ENCODE measurements at regions not wholly inside any gene's neighbourhood (a gene's known extent, or its start where the extent isn't known, plus 50 kb on each side); places are given as distances from the start of the nearest gene placed in this dataset.

- Histone ChIP-seq H3K4me1 (ENCODE audit: insufficient read depth, low read length, poor library complexity, severe bottlenecking) (no peaks in the 10 kb centered on the region), H3K36me3 (ENCODE audit: insufficient read depth, low read length, poor library complexity, severe bottlenecking) (no peaks in the 10 kb centered on the region), H3K27ac (ENCODE audit: low read depth, low read length, poor library complexity, severe bottlenecking) (no peak overlapping the region), H3K4me3 (ENCODE audit: low read depth, low read length, poor library complexity, severe bottlenecking) (no peak overlapping the region), H3K9me3 (ENCODE audit: low read depth, low read length, poor library complexity, severe bottlenecking) (no peaks in the 10 kb centered on the region), H3K27me3 (replicated peaks; ENCODE audit: insufficient read depth, low read depth, low read length, poor library complexity) (no peaks in the 10 kb centered on the region)
- DNase-seq (ENCODE audit: low spot score) = no peak
- TF ChIP-seq, protein P1, sequence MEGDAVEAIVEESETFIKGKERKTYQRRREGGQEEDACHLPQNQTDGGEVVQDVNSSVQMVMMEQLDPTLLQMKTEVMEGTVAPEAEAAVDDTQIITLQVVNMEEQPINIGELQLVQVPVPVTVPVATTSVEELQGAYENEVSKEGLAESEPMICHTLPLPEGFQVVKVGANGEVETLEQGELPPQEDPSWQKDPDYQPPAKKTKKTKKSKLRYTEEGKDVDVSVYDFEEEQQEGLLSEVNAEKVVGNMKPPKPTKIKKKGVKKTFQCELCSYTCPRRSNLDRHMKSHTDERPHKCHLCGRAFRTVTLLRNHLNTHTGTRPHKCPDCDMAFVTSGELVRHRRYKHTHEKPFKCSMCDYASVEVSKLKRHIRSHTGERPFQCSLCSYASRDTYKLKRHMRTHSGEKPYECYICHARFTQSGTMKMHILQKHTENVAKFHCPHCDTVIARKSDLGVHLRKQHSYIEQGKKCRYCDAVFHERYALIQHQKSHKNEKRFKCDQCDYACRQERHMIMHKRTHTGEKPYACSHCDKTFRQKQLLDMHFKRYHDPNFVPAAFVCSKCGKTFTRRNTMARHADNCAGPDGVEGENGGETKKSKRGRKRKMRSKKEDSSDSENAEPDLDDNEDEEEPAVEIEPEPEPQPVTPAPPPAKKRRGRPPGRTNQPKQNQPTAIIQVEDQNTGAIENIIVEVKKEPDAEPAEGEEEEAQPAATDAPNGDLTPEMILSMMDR (conservative IDR thresholded peaks at IDR 0.05; ENCODE audit: low read depth, low read length) = no peak
- TF ChIP-seq EZH2 (IDR thresholded peaks at IDR 0.05; ENCODE audit: borderline replicate concordance, low read depth, low read length, poor library complexity, severe bottlenecking) = no peak
- ChIA-PET POLR2A (ENCODE audit: low non-redundant PET) (no interaction called here), CTCF (no interaction called here)
- intact Hi-C loops (cut with micrococcal nuclease; ENCODE audit: unreplicated experiment) = loop anchor here (10.0 kb wide), 1 partner anchor 585 kb away; no protein-coding TSS in a partner anchor
- BruUV-seq (replicated peaks) = no TSS peak
Observed at GRCh38 chr17:68169840-68170239, 78.0 kb upstream of the AMZ2 start.

DNA sequence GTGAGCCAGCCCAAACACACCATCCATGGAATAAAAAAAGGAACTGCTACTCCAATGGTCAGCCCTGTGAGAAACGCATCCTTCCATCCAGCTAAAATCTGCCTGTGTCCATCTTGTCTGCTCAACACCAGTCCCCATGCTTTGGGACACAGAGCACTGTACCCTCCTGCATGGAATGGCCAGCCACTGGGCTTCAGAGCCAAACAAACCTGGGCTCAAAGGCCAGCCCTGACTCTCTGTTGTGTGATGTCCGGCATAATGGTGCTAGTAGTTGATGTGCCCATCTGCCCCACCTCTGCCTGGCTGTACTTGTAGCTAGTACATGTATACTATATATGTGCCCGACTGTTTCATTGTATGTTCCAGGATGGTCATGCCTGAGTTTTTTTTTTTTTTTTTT, 77.6 kb upstream of the AMZ2 start:
- ChIA-PET POLR2A (ENCODE audit: low non-redundant PET) (no interaction called here), CTCF (no interaction called here)
- Histone ChIP-seq H3K36me3 (ENCODE audit: insufficient read depth, low read length, poor library complexity, severe bottlenecking) (no peaks in the 10 kb centered on the region), H3K9me3 (ENCODE audit: low read depth, low read length, poor library complexity, severe bottlenecking) (no peaks in the 10 kb centered on the region), H3K27me3 (replicated peaks; ENCODE audit: insufficient read depth, low read depth, low read length, poor library complexity) (no peaks in the 10 kb centered on the region), H3K27ac (ENCODE audit: low read depth, low read length, poor library complexity, severe bottlenecking) (no peak overlapping the region), H3K4me1 (ENCODE audit: insufficient read depth, low read length, poor library complexity, severe bottlenecking) (no peaks in the 10 kb centered on the region), H3K4me3 (ENCODE audit: low read depth, low read length, poor library complexity, severe bottlenecking) (no peak overlapping the region)
- DNase-seq (ENCODE audit: low spot score) = no peak
- intact Hi-C loops (cut with micrococcal nuclease; ENCODE audit: unreplicated experiment) = loop anchor here (10.0 kb wide), 1 partner anchor 585 kb away; no protein-coding TSS in a partner anchor
- BruUV-seq (replicated peaks) = no TSS peak
- TF ChIP-seq, protein P1 (conservative IDR thresholded peaks at IDR 0.05; ENCODE audit: low read depth, low read length) = no peak
- no peak for TF ChIP-seq EZH2 (IDR thresholded peaks at IDR 0.05; ENCODE audit: borderline replicate concordance, low read depth, low read length, poor library complexity, severe bottlenecking)

DNA sequence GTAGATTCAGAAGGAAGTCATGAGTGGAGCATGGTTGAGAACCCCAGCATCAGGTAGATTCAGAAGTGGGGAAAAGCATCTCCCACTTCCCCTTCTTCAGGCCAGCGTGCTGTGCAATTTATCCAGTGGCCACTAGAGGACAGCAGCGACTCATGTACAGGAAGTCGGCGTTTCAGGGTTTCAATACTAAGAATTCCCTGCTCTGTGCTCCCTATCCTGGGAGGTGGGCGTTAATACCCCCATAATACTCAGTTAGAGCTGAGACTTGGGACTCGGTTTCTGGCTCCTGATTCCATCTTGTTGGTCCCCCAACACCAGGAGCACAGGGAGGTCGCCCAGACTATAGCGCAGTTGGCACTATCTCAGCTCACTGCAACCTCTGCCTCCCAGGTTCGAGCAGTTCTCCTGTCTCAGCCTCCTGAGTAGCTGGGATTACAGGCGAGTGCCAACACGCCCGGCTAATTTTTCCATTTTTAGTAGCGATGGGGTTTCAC, 75.3 kb upstream of the AMZ2 start:
- Histone ChIP-seq H3K27me3 (replicated peaks; ENCODE audit: insufficient read depth, low read depth, low read length, poor library complexity) (no peaks in the 10 kb centered on the region), H3K4me1 (ENCODE audit: insufficient read depth, low read length, poor library complexity, severe bottlenecking) (no peaks in the 10 kb centered on the region), H3K9me3 (ENCODE audit: low read depth, low read length, poor library complexity, severe bottlenecking) (no peaks in the 10 kb centered on the region), H3K4me3 (ENCODE audit: low read depth, low read length, poor library complexity, severe bottlenecking) (no peak overlapping the region), H3K36me3 (ENCODE audit: insufficient read depth, low read length, poor library complexity, severe bottlenecking) (no peaks in the 10 kb centered on the region), H3K27ac (ENCODE audit: low read depth, low read length, poor library complexity, severe bottlenecking) (no peak overlapping the region)
- peak; percentile 75 for DNase-seq (ENCODE audit: low spot score)
- TF ChIP-seq, protein P1 (conservative IDR thresholded peaks at IDR 0.05; ENCODE audit: low read depth, low read length) = peak; percentile 93
- no peak for TF ChIP-seq EZH2 (IDR thresholded peaks at IDR 0.05; ENCODE audit: borderline replicate concordance, low read depth, low read length, poor library complexity, severe bottlenecking)
- POLR2A ChIA-PET (ENCODE audit: low non-redundant PET) = interaction anchor here (0.6 kb wide), 1 partner anchor 35 kb away, joined by 5 read pairs; no protein-coding TSS in a partner anchor
- CTCF ChIA-PET = interaction anchor here (1.3 kb wide), 1 partner anchor 1222 kb away, joined by 3 read pairs; no protein-coding TSS in a partner anchor
- no TSS peak for BruUV-seq (replicated peaks)
- intact Hi-C loops (cut with micrococcal nuclease; ENCODE audit: unreplicated experiment) = loop anchor here (2.0 to 10.0 kb wide), 2 partner anchors 290 to 582 kb away; no protein-coding TSS in a partner anchor
